ENCODE measurements at regions not wholly inside any gene's neighbourhood (a gene's known extent, or its start where the extent isn't known, plus 50 kb on each side); places are given as distances from the start of the nearest gene placed in this dataset.

DNA sequence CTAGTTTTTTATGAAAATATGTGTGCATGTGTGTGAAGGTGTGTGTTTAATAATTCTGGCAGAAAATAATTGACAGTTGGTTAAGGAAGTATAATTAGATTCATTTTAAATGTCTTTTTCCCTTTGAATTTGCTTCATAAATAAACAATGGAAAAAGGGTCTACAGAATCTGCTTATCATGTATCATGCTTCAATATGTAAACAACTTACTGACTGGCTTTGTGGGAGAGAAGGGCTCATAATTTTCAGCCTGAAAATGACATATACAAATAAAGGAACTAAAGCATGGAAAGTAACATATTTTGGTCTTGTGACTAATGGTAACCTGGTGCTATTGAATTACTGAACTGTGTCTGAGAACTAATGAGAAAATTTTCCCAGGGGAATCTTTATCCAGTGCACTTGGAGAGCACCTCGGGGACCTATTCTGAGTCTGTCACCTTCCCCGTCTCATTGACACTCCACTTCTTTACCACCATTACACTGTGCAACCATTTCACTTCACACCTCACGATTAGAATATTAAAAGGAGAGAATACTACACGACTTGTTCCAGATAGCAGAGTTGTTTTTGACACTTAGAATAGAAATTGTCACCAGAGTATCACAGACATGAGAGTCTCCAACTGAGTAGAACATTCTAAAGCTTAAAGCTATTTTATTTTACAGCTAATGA is 298.6 kb downstream of the TFEC start:
- Histone ChIP-seq H3K4me3 (ENCODE audit: low read depth, low read length) (no peak overlapping the region), H3K27me3 (ENCODE audit: control insufficient read depth, insufficient read depth, low read length) (no peaks in the 10 kb centered on the region), H3K9me3 (ENCODE audit: control insufficient read depth, insufficient read depth, low read length) (no peaks in the 10 kb centered on the region), H3K4me1 (ENCODE audit: control insufficient read depth, insufficient read depth, low read length) (no peaks in the 10 kb centered on the region), H3K9ac (ENCODE audit: low read depth, low read length) (no peak overlapping the region), H3K36me3 (ENCODE audit: control insufficient read depth, insufficient read depth, low read length) (no peaks in the 10 kb centered on the region)

GRCh38 chr7:115728518-115728917 is 302.0 kb downstream of the TFEC start:
- Histone ChIP-seq H3K9ac (ENCODE audit: low read depth, low read length) (no peak overlapping the region), H3K36me3 (ENCODE audit: control insufficient read depth, insufficient read depth, low read length) (no peaks in the 10 kb centered on the region), H3K9me3 (ENCODE audit: control insufficient read depth, insufficient read depth, low read length) (no peaks in the 10 kb centered on the region), H3K27me3 (ENCODE audit: control insufficient read depth, insufficient read depth, low read length) (no peaks in the 10 kb centered on the region), H3K4me1 (ENCODE audit: control insufficient read depth, insufficient read depth, low read length) (no peaks in the 10 kb centered on the region), H3K4me3 (ENCODE audit: low read depth, low read length) (no peak overlapping the region)

DNA sequence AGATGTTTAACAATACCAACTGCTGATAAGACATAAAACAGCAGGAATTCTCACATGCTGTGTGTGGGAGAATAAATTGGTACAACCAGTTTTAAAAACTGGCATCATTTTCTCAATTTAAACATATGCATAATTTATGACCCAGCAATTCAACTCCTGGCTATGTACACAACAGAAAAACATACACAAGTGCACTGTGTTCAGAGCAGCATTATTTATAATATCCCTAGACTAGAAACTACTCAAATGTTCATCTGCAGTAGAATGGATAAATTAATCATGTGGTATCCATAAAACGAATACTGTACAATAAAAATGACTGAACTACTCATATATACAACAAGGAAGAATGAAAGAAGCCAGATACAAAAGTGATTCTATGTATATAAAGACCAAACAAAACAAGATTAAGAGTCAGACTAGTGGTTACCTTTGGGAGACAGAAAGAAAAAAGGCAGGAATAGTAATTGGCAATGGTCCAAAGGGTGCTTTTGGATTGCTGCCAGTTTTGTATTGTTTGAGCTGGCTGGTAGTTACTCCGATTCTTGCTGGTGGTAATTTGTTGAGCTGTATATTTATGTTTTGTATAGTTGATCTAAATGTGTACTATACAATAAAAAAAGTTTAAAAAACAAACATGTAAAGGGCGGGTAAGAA is 306.0 kb downstream of the TFEC start:
- Histone ChIP-seq H3K9ac (ENCODE audit: low read depth, low read length) (no peak overlapping the region), H3K36me3 (ENCODE audit: control insufficient read depth, insufficient read depth, low read length) (no peaks in the 10 kb centered on the region), H3K4me1 (ENCODE audit: control insufficient read depth, insufficient read depth, low read length) (no peaks in the 10 kb centered on the region), H3K9me3 (ENCODE audit: control insufficient read depth, insufficient read depth, low read length) (no peaks in the 10 kb centered on the region), H3K27me3 (ENCODE audit: control insufficient read depth, insufficient read depth, low read length) (no peaks in the 10 kb centered on the region), H3K4me3 (ENCODE audit: low read depth, low read length) (no peak overlapping the region)

DNA sequence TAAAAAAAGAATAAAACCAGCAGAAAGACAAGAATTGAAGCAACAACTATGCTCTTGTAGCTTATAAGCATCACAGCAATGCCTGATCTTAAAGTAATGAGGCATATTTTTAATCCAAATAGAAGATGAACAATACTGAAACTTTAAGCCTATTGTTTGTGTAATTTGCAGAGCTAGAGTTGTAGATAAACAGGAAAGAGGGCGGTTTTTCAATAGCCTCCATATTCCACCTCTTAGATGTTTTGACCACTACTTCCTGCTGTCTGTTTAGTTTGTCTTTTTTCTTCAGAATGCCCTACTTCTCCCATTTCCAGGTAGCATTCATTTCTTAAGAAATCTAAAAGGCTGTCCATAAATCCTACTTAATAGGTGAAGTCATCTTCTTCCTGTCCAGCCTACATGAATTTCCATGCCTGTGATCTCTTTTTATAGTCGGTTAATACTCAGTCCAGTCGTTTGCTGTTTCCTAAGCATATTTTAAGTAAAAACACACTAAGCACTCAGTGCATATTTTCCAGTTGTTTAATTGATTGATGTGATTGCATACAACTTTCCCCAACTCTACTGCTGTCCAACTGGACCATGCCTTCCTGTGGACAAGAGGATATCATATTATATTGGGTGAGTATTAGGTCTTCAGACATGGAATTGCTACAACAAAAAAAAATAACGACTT is 308.1 kb downstream of the TFEC start:
- Histone ChIP-seq H3K4me3 (ENCODE audit: low read depth, low read length) (no peak overlapping the region), H3K4me1 (ENCODE audit: control insufficient read depth, insufficient read depth, low read length) (no peaks in the 10 kb centered on the region), H3K9ac (ENCODE audit: low read depth, low read length) (no peak overlapping the region), H3K36me3 (ENCODE audit: control insufficient read depth, insufficient read depth, low read length) (no peaks in the 10 kb centered on the region), H3K27me3 (ENCODE audit: control insufficient read depth, insufficient read depth, low read length) (no peaks in the 10 kb centered on the region), H3K9me3 (ENCODE audit: control insufficient read depth, insufficient read depth, low read length) (no peaks in the 10 kb centered on the region)

DNA sequence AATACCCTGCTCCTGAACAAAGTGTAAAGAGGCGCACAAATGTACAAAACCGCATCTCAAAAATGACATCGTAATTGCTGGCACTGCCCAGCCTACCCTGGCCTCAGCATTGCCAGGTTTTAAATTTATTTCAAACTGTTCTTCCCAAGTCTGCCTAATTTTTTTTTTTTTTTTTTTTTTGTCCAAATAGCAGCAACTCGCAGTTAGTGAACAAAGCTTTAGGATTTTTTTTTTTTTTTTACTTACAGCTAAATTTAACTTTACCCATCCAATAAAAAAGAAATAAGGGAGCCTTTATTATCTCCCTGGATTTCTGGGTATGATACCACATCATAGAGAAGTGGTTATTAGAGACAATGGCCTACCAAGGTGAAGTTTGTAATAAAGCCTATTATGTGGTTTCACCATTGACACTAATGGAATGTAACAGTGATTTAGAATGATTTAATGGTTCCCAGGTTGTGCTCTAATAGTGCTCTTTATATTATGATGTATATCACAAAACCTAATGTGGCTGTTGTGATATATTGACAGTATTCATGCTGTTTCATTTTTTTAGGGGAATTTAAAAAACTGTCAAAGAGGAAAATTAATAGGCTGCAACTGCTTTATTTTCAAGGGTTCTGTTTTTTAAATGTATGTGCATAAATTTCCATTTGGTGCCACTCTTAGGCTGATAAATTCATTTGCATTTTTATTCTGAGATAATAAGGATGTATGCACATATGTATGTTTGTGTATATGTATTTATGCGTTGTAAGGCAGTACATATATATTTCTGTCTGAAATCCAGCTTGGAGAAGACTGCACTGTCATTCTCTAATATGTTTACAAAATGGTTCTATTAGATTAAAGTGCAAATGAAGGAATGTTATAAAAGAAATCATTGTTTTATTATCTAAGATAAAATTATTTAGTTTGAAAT is 309.0 kb downstream of the TFEC start:
- Histone ChIP-seq H3K27me3 (ENCODE audit: control insufficient read depth, insufficient read depth, low read length) (no peaks in the 10 kb centered on the region), H3K4me3 (ENCODE audit: low read depth, low read length) (no peak overlapping the region), H3K9ac (ENCODE audit: low read depth, low read length) (no peak overlapping the region), H3K36me3 (ENCODE audit: control insufficient read depth, insufficient read depth, low read length) (no peaks in the 10 kb centered on the region), H3K4me1 (ENCODE audit: control insufficient read depth, insufficient read depth, low read length) (no peaks in the 10 kb centered on the region), H3K9me3 (ENCODE audit: control insufficient read depth, insufficient read depth, low read length) (no peaks in the 10 kb centered on the region)

DNA sequence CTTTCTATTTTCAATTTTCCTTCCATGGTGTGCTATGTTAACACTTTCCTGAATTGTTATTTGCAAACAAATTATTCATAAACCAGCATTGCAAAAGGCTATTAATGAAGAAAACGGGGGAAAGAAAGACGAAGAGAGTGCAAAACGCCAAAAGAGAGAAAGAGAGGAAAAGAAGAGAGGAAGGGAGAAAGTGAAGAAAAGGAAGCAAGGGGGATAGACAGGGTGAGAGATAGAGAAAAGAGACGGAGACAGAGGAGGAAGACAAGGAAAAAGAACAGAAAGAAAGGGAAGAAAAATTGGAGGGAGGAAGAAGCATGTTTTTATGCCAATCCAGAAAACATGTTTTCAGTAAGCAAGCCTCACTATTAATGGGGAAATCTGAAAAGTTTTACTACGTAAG is 310.6 kb downstream of the TFEC start:
- H3K36me3 ChIP-seq (ENCODE audit: control insufficient read depth, insufficient read depth, low read length) = no peaks in the 10 kb centered on the region
- H3K27me3 ChIP-seq (ENCODE audit: control insufficient read depth, insufficient read depth, low read length) = no peaks in the 10 kb centered on the region
- no peak overlapping the region for H3K4me3 ChIP-seq (ENCODE audit: low read depth, low read length)
- no peaks in the 10 kb centered on the region for H3K9me3 ChIP-seq (ENCODE audit: control insufficient read depth, insufficient read depth, low read length)
- no peaks in the 10 kb centered on the region for H3K4me1 ChIP-seq (ENCODE audit: control insufficient read depth, insufficient read depth, low read length)
- no peak overlapping the region for H3K9ac ChIP-seq (ENCODE audit: low read depth, low read length)

DNA sequence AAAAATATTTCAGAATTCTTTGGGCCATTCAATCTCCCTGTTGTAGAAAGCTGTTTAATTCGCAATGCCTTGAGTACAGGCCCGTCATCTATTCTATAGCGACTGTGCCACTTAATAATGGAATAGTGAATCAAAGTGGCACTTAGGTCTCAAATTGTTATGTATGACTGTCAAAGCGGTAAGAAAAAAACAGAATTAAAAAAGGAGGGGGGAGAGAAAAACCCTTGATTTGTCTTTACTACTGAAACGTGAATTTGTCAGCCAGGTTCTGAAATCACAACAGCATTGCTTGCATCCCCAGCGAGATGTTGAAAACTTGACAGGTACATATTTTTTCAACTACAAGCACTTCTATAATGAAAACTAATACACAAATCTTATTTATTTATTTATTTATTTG is 320.9 kb downstream of the TFEC start:
- Histone ChIP-seq H3K36me3 (ENCODE audit: control insufficient read depth, insufficient read depth, low read length) (no peaks in the 10 kb centered on the region), H3K27me3 (ENCODE audit: control insufficient read depth, insufficient read depth, low read length) (no peaks in the 10 kb centered on the region), H3K4me1 (ENCODE audit: control insufficient read depth, insufficient read depth, low read length) (no peaks in the 10 kb centered on the region), H3K9me3 (ENCODE audit: control insufficient read depth, insufficient read depth, low read length) (no peaks in the 10 kb centered on the region), H3K4me3 (ENCODE audit: low read depth, low read length) (no peak overlapping the region), H3K9ac (ENCODE audit: low read depth, low read length) (no peak overlapping the region)

DNA sequence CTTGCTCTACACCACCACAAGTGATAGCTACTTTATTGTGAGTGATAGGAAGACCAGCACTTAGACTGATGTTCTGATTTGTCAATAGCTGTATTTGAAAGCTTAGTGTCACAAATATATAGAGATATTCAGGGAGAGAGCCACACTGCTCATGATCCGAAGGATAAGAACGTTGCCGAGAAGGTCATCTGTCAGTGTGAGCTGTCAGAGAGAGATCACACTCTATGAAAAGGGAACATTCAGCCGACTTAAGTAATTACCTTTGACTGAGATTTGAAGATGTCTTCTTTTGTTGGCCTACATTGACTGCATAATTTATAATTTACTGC is 322.6 kb downstream of the TFEC start:
- H3K9me3 ChIP-seq (ENCODE audit: control insufficient read depth, insufficient read depth, low read length) = no peaks in the 10 kb centered on the region
- no peak overlapping the region for H3K9ac ChIP-seq (ENCODE audit: low read depth, low read length)
- H3K4me1 ChIP-seq (ENCODE audit: control insufficient read depth, insufficient read depth, low read length) = no peaks in the 10 kb centered on the region
- no peaks in the 10 kb centered on the region for H3K27me3 ChIP-seq (ENCODE audit: control insufficient read depth, insufficient read depth, low read length)
- no peaks in the 10 kb centered on the region for H3K36me3 ChIP-seq (ENCODE audit: control insufficient read depth, insufficient read depth, low read length)
- H3K4me3 ChIP-seq (ENCODE audit: low read depth, low read length) = no peak overlapping the region

GRCh38 chr7:115707258-115708012 is 323.1 kb downstream of the TFEC start:
- Histone ChIP-seq H3K9ac (ENCODE audit: low read depth, low read length) (no peak overlapping the region), H3K4me3 (ENCODE audit: low read depth, low read length) (no peak overlapping the region), H3K4me1 (ENCODE audit: control insufficient read depth, insufficient read depth, low read length) (no peaks in the 10 kb centered on the region), H3K9me3 (ENCODE audit: control insufficient read depth, insufficient read depth, low read length) (no peaks in the 10 kb centered on the region), H3K36me3 (ENCODE audit: control insufficient read depth, insufficient read depth, low read length) (no peaks in the 10 kb centered on the region), H3K27me3 (ENCODE audit: control insufficient read depth, insufficient read depth, low read length) (no peaks in the 10 kb centered on the region)

- Histone ChIP-seq H3K4me1 (ENCODE audit: control insufficient read depth, insufficient read depth, low read length) (no peaks in the 10 kb centered on the region), H3K4me3 (ENCODE audit: low read depth, low read length) (no peak overlapping the region), H3K36me3 (ENCODE audit: control insufficient read depth, insufficient read depth, low read length) (no peaks in the 10 kb centered on the region), H3K27me3 (ENCODE audit: control insufficient read depth, insufficient read depth, low read length) (no peaks in the 10 kb centered on the region), H3K9me3 (ENCODE audit: control insufficient read depth, insufficient read depth, low read length) (no peaks in the 10 kb centered on the region), H3K9ac (ENCODE audit: low read depth, low read length) (no peak overlapping the region)
Observed at GRCh38 chr7:115704884-115705283, 325.7 kb downstream of the TFEC start.

DNA sequence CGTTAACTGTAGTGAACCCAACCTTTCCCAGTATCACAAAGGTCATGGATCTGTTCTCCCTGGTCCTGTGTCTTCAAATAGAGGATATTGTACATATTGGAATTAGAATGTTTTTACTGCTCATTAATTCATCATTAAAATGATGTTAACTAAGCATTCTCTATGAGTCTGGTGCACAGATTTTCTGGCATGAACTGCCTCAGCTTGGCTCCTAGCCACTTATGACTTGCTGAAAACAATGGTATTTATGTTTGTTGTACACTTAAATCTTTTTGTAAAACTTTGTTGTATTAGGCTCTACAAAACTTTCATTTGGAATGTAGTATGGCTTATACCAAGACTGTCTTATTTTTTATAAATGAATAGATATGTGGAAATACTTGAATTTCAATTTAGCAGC is 329.4 kb downstream of the TFEC start:
- H3K9ac ChIP-seq (ENCODE audit: low read depth, low read length) = no peak overlapping the region
- H3K27me3 ChIP-seq (ENCODE audit: control insufficient read depth, insufficient read depth, low read length) = no peaks in the 10 kb centered on the region
- no peaks in the 10 kb centered on the region for H3K4me1 ChIP-seq (ENCODE audit: control insufficient read depth, insufficient read depth, low read length)
- H3K9me3 ChIP-seq (ENCODE audit: control insufficient read depth, insufficient read depth, low read length) = no peaks in the 10 kb centered on the region
- no peaks in the 10 kb centered on the region for H3K36me3 ChIP-seq (ENCODE audit: control insufficient read depth, insufficient read depth, low read length)
- H3K4me3 ChIP-seq (ENCODE audit: low read depth, low read length) = no peak overlapping the region

Data from iPS-15b (cell line).